Right atrium auricular region (tissue), 2 donors: ENCODE measurements at regions not wholly inside any gene's neighbourhood (a gene's known extent, or its start where the extent isn't known, plus 50 kb on each side); places are given as distances from the start of the nearest gene placed in this dataset.

ENCODE experiments used
- DNase-seq: peaks from one replicate; pipeline ENCODE4 v3.0.0-alpha.2; 2019; ENCODE audit warnings: low spot score
- H3K27ac ChIP-seq, 2 donors: fragments of 200-600 bp; sonication (generic); 1 replicate in 1 of 2; 2 replicates in 1 of 2; pipeline ENCODE4 v1.5.1; 2016 to 2019
- H3K27me3 ChIP-seq, 2 donors: fragments of 200-600 bp; sonication (generic); one replicate each; pipeline versions ENCODE4 v1.5.1 to v1.6.0; 2017 to 2019
- H3K36me3 ChIP-seq: fragments of 200-600 bp; sonication (generic); one replicate; pipeline ENCODE4 v1.5.1; 2016
- H3K4me1 ChIP-seq, 2 donors: fragments of 200-600 bp; sonication (generic); one replicate each; pipeline versions ENCODE4 v1.5.1 to v1.6.0; 2017 to 2019
- H3K4me3 ChIP-seq, 2 donors: fragments of 200-600 bp; sonication (generic); 1 replicate in 1 of 2; 2 replicates in 1 of 2; pipeline ENCODE4 v1.5.1; 2017 to 2019; ENCODE audit warnings: mild to moderate bottlenecking in 1 of 2, moderate library complexity in 1 of 2
- H3K9me3 ChIP-seq, 2 donors: fragments of 200-600 bp; sonication (generic); one replicate each; pipeline ENCODE4 v1.5.1; 2019
- CTCF ChIP-seq, 2 donors: fragments of 200-600 bp; sonication (generic); IDR thresholded peaks; one replicate each; pipeline ENCODE4 v1.5.1; 2019; ENCODE audit warnings: antibody characterized with exemption in 2 of 2

DNA sequence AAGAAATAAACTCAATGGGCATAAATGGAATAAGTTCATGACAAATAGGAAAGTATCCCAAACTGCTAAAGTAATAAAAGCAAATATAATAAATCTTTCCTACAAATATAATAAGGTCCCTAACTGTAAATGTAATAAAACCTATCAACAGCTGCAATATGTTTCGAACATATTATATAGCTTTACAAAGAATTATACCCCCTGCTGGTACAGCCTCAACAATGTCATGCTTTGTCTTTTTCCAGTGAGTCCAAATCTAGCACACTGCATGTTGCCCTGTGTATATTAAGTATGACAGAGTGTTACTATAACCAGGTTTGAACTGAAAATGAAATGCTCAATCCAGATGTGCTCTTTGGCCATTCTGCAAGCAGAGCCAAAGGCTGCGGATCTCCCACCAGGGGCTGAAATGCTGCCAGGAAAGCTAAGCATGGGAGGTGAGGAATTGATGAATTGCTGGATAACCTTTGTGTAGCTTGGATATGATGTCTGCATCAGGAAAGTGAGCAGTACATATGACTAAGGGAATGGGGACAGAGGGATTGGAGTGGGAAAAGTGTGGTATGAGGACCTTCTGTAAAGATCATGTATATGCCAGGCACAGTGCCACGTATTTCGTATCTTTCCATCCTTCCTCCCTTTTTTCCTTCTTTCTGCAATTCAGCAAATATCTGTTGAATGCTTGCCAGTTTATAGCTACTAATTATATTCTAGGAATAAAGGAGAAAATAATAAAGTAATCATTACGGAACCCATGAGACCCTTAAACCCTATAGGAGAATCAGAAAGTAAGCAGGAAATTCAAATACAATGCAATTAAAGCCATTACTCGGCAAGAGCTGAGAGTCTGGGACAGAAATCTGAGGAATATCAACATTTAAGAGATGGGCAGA is 954.6 kb upstream of the LCORL start:
- H3K4me3 ChIP-seq = no peak overlapping the region
- no peaks in the 10 kb centered on the region for H3K4me1 ChIP-seq
- H3K9me3 ChIP-seq = no peaks in the 10 kb centered on the region
- no peak for TF ChIP-seq CTCF (IDR thresholded peaks at IDR 0.05)
- H3K36me3 ChIP-seq = no peaks in the 10 kb centered on the region
- DNase-seq = no peak
- H3K27me3 ChIP-seq = no peaks in the 10 kb centered on the region
- H3K27ac ChIP-seq = no peak overlapping the region

DNA sequence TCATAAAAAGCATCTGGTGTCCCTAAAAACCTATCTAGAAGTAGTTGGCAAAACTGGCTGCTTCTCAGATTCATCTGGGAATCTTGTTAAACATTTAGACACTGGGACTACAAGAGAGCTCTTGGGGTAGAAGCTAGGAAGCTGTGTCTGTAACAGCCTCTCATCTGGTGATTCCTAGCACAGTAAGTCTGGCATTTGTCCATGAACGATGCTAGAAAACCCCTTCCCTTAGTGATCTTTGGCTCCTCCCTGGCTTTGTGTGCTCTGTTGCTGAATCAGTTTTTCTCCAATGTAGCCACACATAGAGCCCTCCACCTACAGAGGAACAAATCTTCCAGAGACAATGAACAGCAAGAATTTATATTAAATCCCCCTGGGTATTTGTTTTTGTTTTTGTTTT is 951.7 kb upstream of the LCORL start:
- DNase-seq = no peak
- H3K9me3 ChIP-seq = peaks cover 0 to 14% of the 10 kb centered on the region in 2 donors
- H3K4me3 ChIP-seq = no peak overlapping the region
- no peaks in the 10 kb centered on the region for H3K27me3 ChIP-seq
- H3K27ac ChIP-seq = no peak overlapping the region
- TF ChIP-seq CTCF (IDR thresholded peaks at IDR 0.05) = no peak
- no peaks in the 10 kb centered on the region for H3K36me3 ChIP-seq
- no peaks in the 10 kb centered on the region for H3K4me1 ChIP-seq

DNA sequence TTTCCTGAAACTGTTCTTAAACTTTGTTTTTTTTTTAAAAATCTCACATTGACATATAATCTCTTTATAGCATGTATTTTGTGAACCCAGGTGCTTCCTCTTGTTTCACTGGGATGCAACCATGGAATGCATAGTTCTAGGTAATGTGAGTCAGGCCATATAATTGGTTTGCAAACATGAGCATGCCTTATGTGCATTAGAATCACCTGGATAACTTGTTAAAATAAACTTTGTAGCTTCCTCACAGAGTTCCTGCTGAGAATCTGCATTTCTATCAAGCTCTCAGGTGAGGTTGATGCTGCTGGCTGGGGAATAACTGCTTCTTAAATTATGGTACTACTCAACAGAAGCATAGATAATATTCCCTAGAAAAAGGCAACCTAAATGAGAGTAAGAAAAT is 940.3 kb upstream of the LCORL start:
- H3K27ac ChIP-seq = no peak overlapping the region
- TF ChIP-seq CTCF (IDR thresholded peaks at IDR 0.05) = no peak
- no peak overlapping the region for H3K4me3 ChIP-seq
- no peak for DNase-seq
- H3K4me1 ChIP-seq = no peaks in the 10 kb centered on the region
- no peaks in the 10 kb centered on the region for H3K27me3 ChIP-seq
- H3K36me3 ChIP-seq = no peaks in the 10 kb centered on the region
- H3K9me3 ChIP-seq = no peaks in the 10 kb centered on the region

DNA sequence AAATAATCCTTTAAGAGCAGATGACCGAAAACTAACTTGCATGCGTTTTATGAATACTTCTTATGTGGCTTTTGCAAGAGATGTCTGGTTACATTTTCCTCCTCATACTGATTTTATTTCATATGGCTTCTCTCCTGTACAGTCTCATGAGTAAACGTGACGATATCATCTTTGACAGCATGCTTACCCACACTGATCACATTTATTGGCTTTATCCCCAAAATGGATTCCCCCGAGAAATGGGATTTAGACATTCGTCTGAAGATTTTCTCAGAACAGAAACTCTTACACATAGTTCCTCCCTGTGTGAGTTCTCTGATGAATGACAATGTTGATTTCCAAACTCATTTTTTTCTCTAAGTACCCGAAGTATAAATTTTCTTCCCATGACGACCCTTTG is 939.7 kb upstream of the LCORL start:
- H3K36me3 ChIP-seq = no peaks in the 10 kb centered on the region
- DNase-seq = no peak
- no peaks in the 10 kb centered on the region for H3K9me3 ChIP-seq
- H3K27ac ChIP-seq = no peak overlapping the region
- H3K4me3 ChIP-seq = no peak overlapping the region
- H3K4me1 ChIP-seq = no peaks in the 10 kb centered on the region
- no peak for TF ChIP-seq CTCF (IDR thresholded peaks at IDR 0.05)
- H3K27me3 ChIP-seq = no peaks in the 10 kb centered on the region

DNA sequence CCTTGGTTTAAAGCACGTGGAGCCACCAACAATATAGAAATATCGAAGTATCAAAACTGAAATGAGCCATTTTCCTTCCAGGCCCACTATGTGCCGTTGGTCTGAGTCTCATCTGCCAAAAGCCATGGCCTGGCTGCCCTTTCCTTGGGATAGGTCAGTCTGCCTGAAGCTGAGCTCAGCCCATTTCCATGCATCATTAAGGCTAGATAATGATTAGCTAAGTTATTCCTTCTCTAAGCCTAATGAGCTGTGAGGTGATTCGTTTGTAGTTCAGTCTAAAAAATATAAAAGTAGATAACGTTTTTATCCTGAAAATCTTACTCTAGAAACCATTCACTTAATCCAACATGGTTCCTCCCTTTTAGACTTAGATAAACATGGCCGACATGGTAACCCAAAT is 936.2 kb upstream of the LCORL start:
- Histone ChIP-seq H3K27ac (no peak overlapping the region), H3K36me3 (no peaks in the 10 kb centered on the region), H3K4me1 (no peaks in the 10 kb centered on the region), H3K4me3 (no peak overlapping the region), H3K9me3 (no peaks in the 10 kb centered on the region), H3K27me3 (no peaks in the 10 kb centered on the region)
- no peak for TF ChIP-seq CTCF (IDR thresholded peaks at IDR 0.05)
- no peak for DNase-seq

GRCh38 chr4:18954538-18954937 is 933.0 kb upstream of the LCORL start:
- Histone ChIP-seq H3K9me3 (no peaks in the 10 kb centered on the region), H3K4me3 (no peak overlapping the region), H3K4me1 (no peaks in the 10 kb centered on the region), H3K27ac (no peak overlapping the region), H3K27me3 (no peaks in the 10 kb centered on the region), H3K36me3 (no peaks in the 10 kb centered on the region)
- no peak for TF ChIP-seq CTCF (IDR thresholded peaks at IDR 0.05)
- DNase-seq = no peak
